ENCODE measurements at regions not wholly inside any gene's neighbourhood (a gene's known extent, or its start where the extent isn't known, plus 50 kb on each side); places are given as distances from the start of the nearest gene placed in this dataset.

DNA sequence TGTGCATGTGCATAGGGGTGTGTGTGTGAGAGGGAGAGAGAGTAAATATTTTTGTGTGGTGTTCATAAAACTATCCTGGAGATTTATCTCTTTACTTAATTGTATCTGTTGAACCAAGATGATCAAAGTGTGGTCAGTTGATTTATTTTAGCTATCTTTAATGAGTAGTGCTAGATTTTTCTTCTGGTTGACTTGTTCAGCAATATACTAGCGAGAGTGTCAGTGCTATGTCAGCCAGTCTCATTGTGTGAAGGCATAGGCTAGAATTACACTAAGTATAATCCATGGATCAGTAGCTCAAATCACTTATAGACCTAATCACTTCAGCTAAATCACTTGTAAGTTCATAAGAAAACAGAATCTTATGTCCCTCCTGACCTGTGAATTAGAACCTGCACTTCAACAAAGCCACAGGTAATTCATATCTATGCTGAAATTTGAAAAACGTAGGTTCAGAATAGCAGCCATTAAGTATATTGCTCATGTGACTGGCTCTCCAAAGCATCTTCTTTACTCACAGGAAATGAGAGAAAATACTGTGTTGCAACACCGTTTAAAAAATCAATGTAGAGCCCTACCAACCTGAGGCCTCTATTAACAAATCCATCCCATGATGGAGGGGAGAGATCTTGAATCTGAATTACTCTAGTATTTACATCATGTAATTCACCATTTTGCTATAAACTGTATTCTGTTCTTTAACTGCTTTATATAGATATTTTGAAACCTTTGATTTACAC, 203.1 kb upstream of the ACTBL2 start:
- Histone ChIP-seq H3K9ac (ENCODE audit: insufficient read length, low read depth) (no peak overlapping the region), H3K9me3 (ENCODE audit: insufficient read depth, low read length) (no peaks in the 10 kb centered on the region), H3K27me3 (ENCODE audit: insufficient read depth, insufficient read length) (no peaks in the 10 kb centered on the region), H3K36me3 (ENCODE audit: insufficient read depth, insufficient read length, low read length) (no peaks in the 10 kb centered on the region), H3K4me3 (ENCODE audit: insufficient read length, low read depth) (no peak overlapping the region), H3K4me1 (ENCODE audit: insufficient read depth, insufficient read length) (no peaks in the 10 kb centered on the region)
- no peak for DNase-seq (ENCODE audit: low read depth, low spot score)
- TF ChIP-seq ZNF274 (IDR thresholded peaks at IDR 0.05; ENCODE audit: low read depth, low read length) (no peak), YY1 (IDR thresholded peaks at IDR 0.05; ENCODE audit: insufficient read depth, insufficient read length) (no peak)

DNA sequence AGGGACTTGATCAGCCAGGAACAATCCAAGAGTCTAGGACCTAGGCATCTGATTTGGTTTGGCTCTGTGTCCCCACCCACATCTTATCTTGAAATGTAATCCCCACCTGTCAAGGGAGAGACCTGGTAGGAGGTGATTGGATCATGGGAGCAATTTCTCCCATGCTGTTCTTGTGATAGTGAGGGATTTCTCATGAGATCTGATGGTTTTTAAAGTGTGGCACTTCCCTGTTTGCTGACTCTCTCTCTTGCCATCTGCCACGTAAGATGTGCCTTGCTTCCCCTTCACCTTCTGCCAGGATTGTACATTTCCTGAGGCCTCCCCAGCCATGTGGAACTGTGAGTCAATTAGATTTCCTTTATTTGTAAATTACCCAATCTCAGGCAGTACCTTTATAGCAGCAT, 201.7 kb upstream of the ACTBL2 start:
- no peak for TF ChIP-seq YY1 (IDR thresholded peaks at IDR 0.05; ENCODE audit: insufficient read depth, insufficient read length)
- TF ChIP-seq ZNF274 (IDR thresholded peaks at IDR 0.05; ENCODE audit: low read depth, low read length) = no peak
- no peak for TF ChIP-seq SUZ12 (IDR thresholded peaks at IDR 0.05; ENCODE audit: extremely low read depth, insufficient read depth, insufficient read length)
- Histone ChIP-seq H3K9me3 (ENCODE audit: insufficient read depth, low read length) (no peaks in the 10 kb centered on the region), H3K27me3 (ENCODE audit: insufficient read depth, insufficient read length) (no peaks in the 10 kb centered on the region), H3K4me1 (ENCODE audit: insufficient read depth, insufficient read length) (no peaks in the 10 kb centered on the region), H3K4me3 (ENCODE audit: insufficient read length, low read depth) (no peak overlapping the region), H3K36me3 (ENCODE audit: insufficient read depth, insufficient read length, low read length) (no peaks in the 10 kb centered on the region), H3K9ac (ENCODE audit: insufficient read length, low read depth) (no peak overlapping the region)
- DNase-seq (ENCODE audit: low read depth, low spot score) = no peak

GRCh38 chr5:57683036-57683630, 200.5 kb upstream of the ACTBL2 start:
- DNase-seq (ENCODE audit: low read depth, low spot score) = no peak
- Histone ChIP-seq H3K36me3 (ENCODE audit: insufficient read depth, insufficient read length, low read length) (no peaks in the 10 kb centered on the region), H3K4me3 (ENCODE audit: insufficient read length, low read depth) (no peak overlapping the region), H3K27me3 (ENCODE audit: insufficient read depth, insufficient read length) (no peaks in the 10 kb centered on the region), H3K9ac (ENCODE audit: insufficient read length, low read depth) (no peak overlapping the region), H3K9me3 (ENCODE audit: insufficient read depth, low read length) (no peaks in the 10 kb centered on the region), H3K4me1 (ENCODE audit: insufficient read depth, insufficient read length) (no peaks in the 10 kb centered on the region)
- no peak for TF ChIP-seq SUZ12 (IDR thresholded peaks at IDR 0.05; ENCODE audit: extremely low read depth, insufficient read depth, insufficient read length)
- TF ChIP-seq YY1 (IDR thresholded peaks at IDR 0.05; ENCODE audit: insufficient read depth, insufficient read length) = no peak
- TF ChIP-seq ZNF274 (IDR thresholded peaks at IDR 0.05; ENCODE audit: low read depth, low read length) = no peak

DNA sequence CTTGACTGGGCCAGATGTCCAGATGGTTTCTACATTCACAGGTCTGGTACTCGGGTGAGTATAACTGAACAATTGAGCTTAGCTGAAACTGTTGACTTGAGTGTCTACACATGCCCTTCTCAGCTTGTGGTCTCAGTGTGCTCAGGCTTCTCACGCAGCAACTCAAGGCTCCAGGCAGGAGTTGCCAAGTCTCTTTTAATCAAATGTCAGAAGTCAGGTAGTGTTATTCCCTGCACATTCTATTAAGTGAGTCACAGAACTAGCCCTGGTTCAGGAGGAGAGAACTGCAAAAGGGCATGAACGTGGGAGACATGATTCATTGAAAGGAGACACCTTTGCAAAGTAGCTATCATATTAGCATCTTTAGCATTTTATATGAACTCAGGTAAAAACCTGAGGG, 199.3 kb upstream of the ACTBL2 start:
- H3K27me3 ChIP-seq (ENCODE audit: insufficient read depth, insufficient read length) = no peaks in the 10 kb centered on the region
- no peaks in the 10 kb centered on the region for H3K9me3 ChIP-seq (ENCODE audit: insufficient read depth, low read length)
- H3K4me1 ChIP-seq (ENCODE audit: insufficient read depth, insufficient read length) = no peaks in the 10 kb centered on the region
- TF ChIP-seq ZNF274 (IDR thresholded peaks at IDR 0.05; ENCODE audit: low read depth, low read length) (no peak), YY1 (IDR thresholded peaks at IDR 0.05; ENCODE audit: insufficient read depth, insufficient read length) (no peak), SUZ12 (IDR thresholded peaks at IDR 0.05; ENCODE audit: extremely low read depth, insufficient read depth, insufficient read length) (no peak)
- no peak overlapping the region for H3K4me3 ChIP-seq (ENCODE audit: insufficient read length, low read depth)
- no peaks in the 10 kb centered on the region for H3K36me3 ChIP-seq (ENCODE audit: insufficient read depth, insufficient read length, low read length)
- no peak for DNase-seq (ENCODE audit: low read depth, low spot score)
- no peak overlapping the region for H3K9ac ChIP-seq (ENCODE audit: insufficient read length, low read depth)

DNA sequence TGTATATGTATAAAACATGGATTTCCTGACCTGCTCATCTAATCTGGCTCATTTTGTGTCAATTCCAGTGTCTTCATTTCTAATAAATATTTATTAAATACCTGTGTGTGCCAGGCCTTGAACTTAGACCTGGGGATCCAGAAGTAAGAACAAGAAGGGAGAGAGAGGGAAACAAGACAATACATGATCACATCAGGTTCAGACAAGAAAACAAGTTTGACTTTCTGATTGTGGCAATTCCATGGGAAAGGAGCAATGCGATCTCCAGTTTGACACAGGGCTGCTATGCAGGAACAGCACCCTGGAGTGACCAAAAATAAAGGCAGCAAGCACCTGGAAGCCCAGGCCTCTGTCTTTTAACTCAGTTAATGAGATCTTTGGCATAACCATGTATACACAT, 198.1 kb upstream of the ACTBL2 start:
- no peaks in the 10 kb centered on the region for H3K36me3 ChIP-seq (ENCODE audit: insufficient read depth, insufficient read length, low read length)
- no peak overlapping the region for H3K9ac ChIP-seq (ENCODE audit: insufficient read length, low read depth)
- no peak for DNase-seq (ENCODE audit: low read depth, low spot score)

DNA sequence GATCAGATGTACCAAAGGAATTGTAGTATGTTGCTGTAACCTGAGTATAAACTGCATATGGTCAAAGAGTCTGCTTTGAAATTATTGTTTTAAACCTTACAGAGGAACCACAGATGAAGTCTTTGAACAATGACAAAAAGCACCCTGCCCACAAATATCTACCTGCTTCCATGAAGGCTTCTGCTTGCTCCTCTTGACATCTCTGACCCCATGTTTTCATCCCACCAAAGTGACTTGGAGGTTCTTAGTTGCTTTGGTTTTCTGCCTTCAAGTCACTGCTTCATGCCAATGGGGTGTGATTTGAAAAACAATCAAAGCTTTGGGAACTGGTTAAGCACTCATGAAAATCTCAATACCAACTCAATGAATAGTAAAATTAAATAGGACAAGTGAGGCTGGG, 194.6 kb upstream of the ACTBL2 start:
- TF ChIP-seq YY1 (IDR thresholded peaks at IDR 0.05; ENCODE audit: insufficient read depth, insufficient read length) = no peak
- TF ChIP-seq ZNF274 (IDR thresholded peaks at IDR 0.05; ENCODE audit: low read depth, low read length) = no peak
- TF ChIP-seq SUZ12 (IDR thresholded peaks at IDR 0.05; ENCODE audit: extremely low read depth, insufficient read depth, insufficient read length) = no peak
- DNase-seq (ENCODE audit: low read depth, low spot score) = no peak
- H3K27me3 ChIP-seq (ENCODE audit: insufficient read depth, insufficient read length) = no peaks in the 10 kb centered on the region
- no peak overlapping the region for H3K4me3 ChIP-seq (ENCODE audit: insufficient read length, low read depth)
- no peaks in the 10 kb centered on the region for H3K9me3 ChIP-seq (ENCODE audit: insufficient read depth, low read length)
- H3K4me1 ChIP-seq (ENCODE audit: insufficient read depth, insufficient read length) = no peaks in the 10 kb centered on the region
- H3K36me3 ChIP-seq (ENCODE audit: insufficient read depth, insufficient read length, low read length) = no peaks in the 10 kb centered on the region
- no peak overlapping the region for H3K9ac ChIP-seq (ENCODE audit: insufficient read length, low read depth)

More for the DNA sequence above, 198.1 kb upstream of the ACTBL2 start:
- Histone ChIP-seq H3K4me1 (ENCODE audit: insufficient read depth, insufficient read length) (no peaks in the 10 kb centered on the region), H3K4me3 (ENCODE audit: insufficient read length, low read depth) (no peak overlapping the region), H3K27me3 (ENCODE audit: insufficient read depth, insufficient read length) (no peaks in the 10 kb centered on the region), H3K9me3 (ENCODE audit: insufficient read depth, low read length) (no peaks in the 10 kb centered on the region)
- TF ChIP-seq SUZ12 (IDR thresholded peaks at IDR 0.05; ENCODE audit: extremely low read depth, insufficient read depth, insufficient read length) (no peak), YY1 (IDR thresholded peaks at IDR 0.05; ENCODE audit: insufficient read depth, insufficient read length) (no peak), ZNF274 (IDR thresholded peaks at IDR 0.05; ENCODE audit: low read depth, low read length) (no peak)

GRCh38 chr5:57676222-57677098, 193.8 kb upstream of the ACTBL2 start:
- no peak for DNase-seq (ENCODE audit: low read depth, low spot score)
- H3K36me3 ChIP-seq (ENCODE audit: insufficient read depth, insufficient read length, low read length) = no peaks in the 10 kb centered on the region
- H3K9ac ChIP-seq (ENCODE audit: insufficient read length, low read depth) = no peak overlapping the region
- no peaks in the 10 kb centered on the region for H3K27me3 ChIP-seq (ENCODE audit: insufficient read depth, insufficient read length)
- TF ChIP-seq SUZ12 (IDR thresholded peaks at IDR 0.05; ENCODE audit: extremely low read depth, insufficient read depth, insufficient read length) (no peak), ZNF274 (IDR thresholded peaks at IDR 0.05; ENCODE audit: low read depth, low read length) (no peak), YY1 (IDR thresholded peaks at IDR 0.05; ENCODE audit: insufficient read depth, insufficient read length) (no peak)
- H3K9me3 ChIP-seq (ENCODE audit: insufficient read depth, low read length) = no peaks in the 10 kb centered on the region
- no peak overlapping the region for H3K4me3 ChIP-seq (ENCODE audit: insufficient read length, low read depth)
- H3K4me1 ChIP-seq (ENCODE audit: insufficient read depth, insufficient read length) = no peaks in the 10 kb centered on the region
